Upper lobe of left lung (tissue), 6 donors: ENCODE measurements at regions not wholly inside any gene's neighbourhood (a gene's known extent, or its start where the extent isn't known, plus 50 kb on each side); places are given as distances from the start of the nearest gene placed in this dataset.
A peak's percentile ranks its signal among the peaks of the same experiment; 100 is the strongest.

Source experiments
- ATAC-seq, 2 donors: fragments of 200-7000 bp; cut with Tn5 transposase; one replicate each; pipeline ENCODE4 v1.9.1; 2022; ENCODE audit warnings: mild to moderate bottlenecking in 2 of 2, moderate library complexity in 2 of 2; ENCODE audit not compliant: low FRiP score in 2 of 2
- DNase-seq, 2 donors: peaks; one replicate each; pipeline ENCODE4 v3.0.0-alpha.2; 2019 to 2020
- H3K27ac ChIP-seq, 4 donors: fragments of 200-600 bp; sonication (generic); one replicate each; pipeline ENCODE4 v1.5.1; 2016 to 2019
- H3K27me3 ChIP-seq, 4 donors: fragments of 200-600 bp; sonication (generic); one replicate each; pipeline ENCODE4 v1.5.1; 2017 to 2019
- H3K36me3 ChIP-seq, 4 donors: fragments of 200-600 bp; sonication (generic); one replicate each; pipeline ENCODE4 v1.5.1; 2016 to 2019
- H3K4me1 ChIP-seq, 4 donors: fragments of 200-600 bp; sonication (generic); one replicate each; pipeline ENCODE4 v1.5.1; 2018 to 2019
- H3K4me3 ChIP-seq, 4 donors: fragments of 200-600 bp; sonication (generic); one replicate each; pipeline ENCODE4 v1.5.1; 2017 to 2019; ENCODE audit warnings: mild to moderate bottlenecking in 2 of 4, moderate library complexity in 1 of 4
- H3K9me3 ChIP-seq, 4 donors: fragments of 200-600 bp; sonication (generic); one replicate each; pipeline ENCODE4 v1.5.1; 2018 to 2019
- EP300 ChIP-seq, 4 donors: sonication (generic); formaldehyde crosslinking; IDR thresholded peaks; one replicate each; pipeline ENCODE4 v1.5.1; 2017; ENCODE audit warnings: antibody characterized with exemption in 4 of 4, control low read depth in 2 of 4
- POLR2A ChIP-seq, 4 donors: fragments of 450-650 bp; IDR thresholded peaks; one replicate each; pipeline ENCODE4 v1.5.1; 2016 to 2017; ENCODE audit warnings: antibody characterized with exemption in 4 of 4, mild to moderate bottlenecking in 2 of 4
- POLR2AphosphoS5 ChIP-seq, 2 donors: sonication (generic); formaldehyde crosslinking; IDR thresholded peaks; one replicate each; pipeline ENCODE4 v1.5.1; 2017; ENCODE audit warnings: antibody characterized with exemption in 2 of 2
- WGBS, 2 donors: methylation state at CpG; one replicate each; pipeline ENCODE4 v1.1.5; 2017 to 2018; 5-methylcytosine and 5-hydroxymethylcytosine counted together
- TF ChIP-seq, protein P1 (sequence below), 6 experiments: fragments of 450-650 bp in 4 of 6; fragments of 200-600 bp in 2 of 6; sonication (generic) in 2 of 6; IDR thresholded peaks; one replicate each; pipeline ENCODE4 v1.5.1; 2016 to 2019; ENCODE audit warnings: antibody characterized with exemption in 6 of 6
- donor health status: DM: no; HTN: no; CAD: no; lungs with moderate emphysema.
- donor health status: DM: no; HTN: yes; CAD: no; lungs with severe emphysema.

- DNase-seq (no peak), ATAC-seq (no peak)
- H3K9me3 ChIP-seq, result no peaks in the 10 kb centered on the region
- H3K36me3 ChIP-seq, result no peaks in the 10 kb centered on the region
- TF ChIP-seq EP300 (IDR thresholded peaks at IDR 0.05), result no peak
- TF ChIP-seq POLR2A (IDR thresholded peaks at IDR 0.05), result no peak
- TF ChIP-seq, protein P1, sequence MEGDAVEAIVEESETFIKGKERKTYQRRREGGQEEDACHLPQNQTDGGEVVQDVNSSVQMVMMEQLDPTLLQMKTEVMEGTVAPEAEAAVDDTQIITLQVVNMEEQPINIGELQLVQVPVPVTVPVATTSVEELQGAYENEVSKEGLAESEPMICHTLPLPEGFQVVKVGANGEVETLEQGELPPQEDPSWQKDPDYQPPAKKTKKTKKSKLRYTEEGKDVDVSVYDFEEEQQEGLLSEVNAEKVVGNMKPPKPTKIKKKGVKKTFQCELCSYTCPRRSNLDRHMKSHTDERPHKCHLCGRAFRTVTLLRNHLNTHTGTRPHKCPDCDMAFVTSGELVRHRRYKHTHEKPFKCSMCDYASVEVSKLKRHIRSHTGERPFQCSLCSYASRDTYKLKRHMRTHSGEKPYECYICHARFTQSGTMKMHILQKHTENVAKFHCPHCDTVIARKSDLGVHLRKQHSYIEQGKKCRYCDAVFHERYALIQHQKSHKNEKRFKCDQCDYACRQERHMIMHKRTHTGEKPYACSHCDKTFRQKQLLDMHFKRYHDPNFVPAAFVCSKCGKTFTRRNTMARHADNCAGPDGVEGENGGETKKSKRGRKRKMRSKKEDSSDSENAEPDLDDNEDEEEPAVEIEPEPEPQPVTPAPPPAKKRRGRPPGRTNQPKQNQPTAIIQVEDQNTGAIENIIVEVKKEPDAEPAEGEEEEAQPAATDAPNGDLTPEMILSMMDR (IDR thresholded peaks at IDR 0.05), result no peak
- no peak for TF ChIP-seq POLR2AphosphoS5 (IDR thresholded peaks at IDR 0.05)
- no peaks in the 10 kb centered on the region for H3K4me1 ChIP-seq
- WGBS, 2 donors, result 84 to 85% methylated on average over 4 of the region's 4 CpGs
- H3K4me3 ChIP-seq, result no peak overlapping the region
- H3K27ac ChIP-seq, result no peak overlapping the region
- no peaks in the 10 kb centered on the region for H3K27me3 ChIP-seq
Measured at GRCh38 chr3:40593351-40593750, 68.6 kb downstream of the ZNF621 start.

DNA sequence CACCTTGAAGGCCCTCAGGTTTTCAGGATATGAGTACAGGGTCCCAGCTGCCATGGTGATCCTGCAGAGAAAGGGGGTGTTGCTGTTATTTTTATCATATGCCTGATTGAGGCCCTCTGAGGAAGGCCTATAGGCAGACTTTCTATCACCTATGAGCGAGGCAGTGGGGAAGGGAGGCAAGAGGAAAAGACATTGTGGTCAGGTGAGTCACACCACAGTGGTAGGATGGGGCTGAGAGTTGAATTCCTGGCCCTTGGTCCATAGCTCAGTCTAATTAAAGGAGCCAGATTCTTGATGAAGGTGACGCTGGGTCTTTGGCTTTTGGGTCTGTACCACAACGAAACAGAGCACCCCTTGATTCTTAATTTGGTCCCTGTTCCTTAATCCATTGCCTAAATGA, 72.7 kb downstream of the ZNF621 start:
- no peak for DNase-seq
- Histone ChIP-seq H3K4me3 (no peak overlapping the region), H3K36me3 (no peaks in the 10 kb centered on the region), H3K9me3 (no peaks in the 10 kb centered on the region), H3K27ac (no peak overlapping the region), H3K27me3 (no peaks in the 10 kb centered on the region), H3K4me1 (no peaks in the 10 kb centered on the region)
- WGBS, 2 donors, result 87 to 100% methylated on average over 3 of the region's 3 CpGs
- peak in 1 of 2 donors; percentile 20 for ATAC-seq
- TF ChIP-seq POLR2A (IDR thresholded peaks at IDR 0.05), result no peak
- TF ChIP-seq, protein P1 (IDR thresholded peaks at IDR 0.05), result no peak

DNA sequence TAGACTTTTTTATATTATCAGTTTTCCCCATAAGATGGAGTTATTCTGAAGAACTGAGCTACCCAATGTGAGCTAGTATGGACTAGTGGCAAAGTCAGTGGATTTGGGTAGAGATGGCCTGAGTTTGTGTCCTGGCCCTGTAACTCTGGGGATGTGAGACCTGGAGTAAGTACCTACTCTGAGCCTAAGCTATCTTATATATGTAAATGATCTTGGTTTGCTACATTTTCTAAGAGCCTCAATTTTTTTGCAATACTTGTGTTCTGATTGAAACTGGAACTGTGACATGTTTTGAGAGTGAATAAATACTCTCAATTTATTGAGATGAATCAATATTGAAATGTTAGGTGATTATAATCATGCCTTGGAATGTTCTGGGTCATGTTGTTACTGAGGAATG, 73.6 kb downstream of the ZNF621 start:
- H3K4me3 ChIP-seq, result no peak overlapping the region
- no peaks in the 10 kb centered on the region for H3K9me3 ChIP-seq
- ATAC-seq, result no peak
- H3K27me3 ChIP-seq, result no peaks in the 10 kb centered on the region
- no peak for TF ChIP-seq POLR2A (IDR thresholded peaks at IDR 0.05)
- TF ChIP-seq EP300 (IDR thresholded peaks at IDR 0.05), result no peak
- TF ChIP-seq, protein P1 (IDR thresholded peaks at IDR 0.05), result no peak
- TF ChIP-seq POLR2AphosphoS5 (IDR thresholded peaks at IDR 0.05), result no peak
- no peaks in the 10 kb centered on the region for H3K4me1 ChIP-seq
- DNase-seq, result no peak
- no peaks in the 10 kb centered on the region for H3K36me3 ChIP-seq
- H3K27ac ChIP-seq, result no peak overlapping the region

DNA sequence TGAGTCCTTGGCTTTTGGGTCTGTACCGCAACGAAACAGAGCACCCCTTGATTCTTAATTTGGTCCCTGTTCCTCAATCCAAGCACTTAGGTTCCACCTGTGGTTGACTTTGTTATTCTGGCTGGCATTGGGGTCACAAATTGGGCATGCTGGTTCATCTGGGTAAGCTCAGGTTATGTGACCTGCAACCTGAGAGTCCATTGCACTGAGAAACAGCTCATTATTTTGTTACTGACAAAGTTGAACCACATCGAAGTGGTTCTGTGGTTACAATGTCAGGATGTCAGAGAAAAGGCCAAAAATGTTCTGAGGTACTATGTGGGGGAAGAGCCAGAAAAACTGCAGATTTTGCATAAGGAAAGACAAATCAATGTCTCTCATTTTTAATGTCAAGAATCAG, 74.2 kb downstream of the ZNF621 start:
- no peaks in the 10 kb centered on the region for H3K9me3 ChIP-seq
- no peak for ATAC-seq
- H3K4me3 ChIP-seq, result no peak overlapping the region
- no peaks in the 10 kb centered on the region for H3K4me1 ChIP-seq
- TF ChIP-seq POLR2AphosphoS5 (IDR thresholded peaks at IDR 0.05) (no peak), EP300 (IDR thresholded peaks at IDR 0.05) (no peak), POLR2A (IDR thresholded peaks at IDR 0.05) (no peak)
- TF ChIP-seq, protein P1 (IDR thresholded peaks at IDR 0.05), result no peak
- no peaks in the 10 kb centered on the region for H3K36me3 ChIP-seq
- H3K27me3 ChIP-seq, result no peaks in the 10 kb centered on the region
- H3K27ac ChIP-seq, result no peak overlapping the region
- DNase-seq, result no peak
- 85 to 96% methylated on average over 3 of the region's 3 CpGs for WGBS, 2 donors

- Histone ChIP-seq H3K4me3 (no peak overlapping the region), H3K9me3 (no peaks in the 10 kb centered on the region), H3K4me1 (no peaks in the 10 kb centered on the region), H3K27ac (no peak overlapping the region), H3K36me3 (no peaks in the 10 kb centered on the region), H3K27me3 (no peaks in the 10 kb centered on the region)
- 88% methylated on average over 1 of the region's 1 CpG; no CpG with 5 or more reads in 1 of the 2 donors for WGBS, 2 donors
- TF ChIP-seq, protein P1 (IDR thresholded peaks at IDR 0.05), result no peak
- no peak for TF ChIP-seq POLR2A (IDR thresholded peaks at IDR 0.05)
- TF ChIP-seq POLR2AphosphoS5 (IDR thresholded peaks at IDR 0.05), result no peak
- TF ChIP-seq EP300 (IDR thresholded peaks at IDR 0.05), result no peak
- ATAC-seq (no peak), DNase-seq (no peak)
Measured at GRCh38 chr3:40602778-40603385, 78.1 kb downstream of the ZNF621 start.
